Osteoblast (primary cell): ENCODE measurements at regions not wholly inside any gene's neighbourhood (a gene's known extent, or its start where the extent isn't known, plus 50 kb on each side); places are given as distances from the start of the nearest gene placed in this dataset.
A peak's percentile ranks its signal among the peaks of the same experiment; 100 is the strongest.

Experiments
- DNase-seq: peaks from one replicate; pipeline ENCODE4 v3.0.0; 2011; ENCODE audit warnings: low spot score, mixed read lengths; ENCODE audit not compliant: insufficient read length; ENCODE audit errors: missing footprints
- H2AFZ ChIP-seq: 2 replicates; pipeline ENCODE4 v1.6.0; 2011; ENCODE audit warnings: mild to moderate bottlenecking, low read length
- H3K27ac ChIP-seq: 2 replicates; pipeline ENCODE4 v1.5.1; 2011; ENCODE audit warnings: mild to moderate bottlenecking, low read depth, low read length, moderate library complexity
- H3K27me3 ChIP-seq: 2 replicates; pipeline ENCODE4 v1.6.0; 2012; ENCODE audit warnings: mild to moderate bottlenecking, control low read depth, inconsistent platforms, low read length, moderate library complexity; ENCODE audit not compliant: insufficient read depth
- H3K36me3 ChIP-seq: 2 replicates; pipeline ENCODE4 v1.5.1; 2011; ENCODE audit warnings: mild to moderate bottlenecking, low read length, control low read depth, moderate library complexity; ENCODE audit not compliant: insufficient read depth
- H3K4me1 ChIP-seq: 2 replicates; pipeline ENCODE4 v1.5.1; 2011; ENCODE audit warnings: mild to moderate bottlenecking, low read length, control low read depth, moderate library complexity; ENCODE audit not compliant: insufficient read depth
- H3K4me2 ChIP-seq: 2 replicates; pipeline ENCODE4 v1.6.0; 2011; ENCODE audit warnings: mild to moderate bottlenecking, low read length; ENCODE audit not compliant: insufficient read depth
- H3K4me3 ChIP-seq: fragments of 200-600 bp; sonication (generic); 3 replicates; pipeline ENCODE4 v1.5.1; 2012; ENCODE audit warnings: mild to moderate bottlenecking, low read length, inconsistent platforms; ENCODE audit not compliant: insufficient read depth
- H3K79me2 ChIP-seq: 2 replicates; pipeline ENCODE4 v1.6.0; 2012; ENCODE audit warnings: mild to moderate bottlenecking, low read length, control low read depth, inconsistent platforms; ENCODE audit not compliant: insufficient read depth
- H3K9me3 ChIP-seq: 2 replicates; pipeline ENCODE4 v1.5.1; 2011; ENCODE audit warnings: low read depth, low read length, control low read depth
- H4K20me1 ChIP-seq: 2 replicates; pipeline ENCODE4 v1.6.0; 2012; ENCODE audit warnings: mild to moderate bottlenecking, low read length, control low read depth; ENCODE audit not compliant: insufficient read depth
- CTCF ChIP-seq: IDR thresholded peaks from 2 replicates; pipeline ENCODE4 v1.5.1; 2011; ENCODE audit warnings: mild to moderate bottlenecking, low read depth, low read length, moderate library complexity; ENCODE audit errors: extremely low read depth

- H4K20me1 ChIP-seq = no peaks in the 10 kb centered on the region
- H3K4me2 ChIP-seq = no peak overlapping the region
- peak; percentile 65 for DNase-seq
- no peak overlapping the region for H3K27ac ChIP-seq
- H3K27me3 ChIP-seq = no peaks in the 10 kb centered on the region
- H3K4me1 ChIP-seq = no peaks in the 10 kb centered on the region
- H2AFZ ChIP-seq = no peak overlapping the region
- H3K9me3 ChIP-seq = no peaks in the 10 kb centered on the region
- no peaks in the 10 kb centered on the region for H3K36me3 ChIP-seq
- H3K79me2 ChIP-seq = no peaks in the 10 kb centered on the region
- no peak overlapping the region for H3K4me3 ChIP-seq
- no peak for TF ChIP-seq CTCF
Measured at GRCh38 chr6:6897140-6897539, 210.6 kb upstream of the RREB1 start.

DNA sequence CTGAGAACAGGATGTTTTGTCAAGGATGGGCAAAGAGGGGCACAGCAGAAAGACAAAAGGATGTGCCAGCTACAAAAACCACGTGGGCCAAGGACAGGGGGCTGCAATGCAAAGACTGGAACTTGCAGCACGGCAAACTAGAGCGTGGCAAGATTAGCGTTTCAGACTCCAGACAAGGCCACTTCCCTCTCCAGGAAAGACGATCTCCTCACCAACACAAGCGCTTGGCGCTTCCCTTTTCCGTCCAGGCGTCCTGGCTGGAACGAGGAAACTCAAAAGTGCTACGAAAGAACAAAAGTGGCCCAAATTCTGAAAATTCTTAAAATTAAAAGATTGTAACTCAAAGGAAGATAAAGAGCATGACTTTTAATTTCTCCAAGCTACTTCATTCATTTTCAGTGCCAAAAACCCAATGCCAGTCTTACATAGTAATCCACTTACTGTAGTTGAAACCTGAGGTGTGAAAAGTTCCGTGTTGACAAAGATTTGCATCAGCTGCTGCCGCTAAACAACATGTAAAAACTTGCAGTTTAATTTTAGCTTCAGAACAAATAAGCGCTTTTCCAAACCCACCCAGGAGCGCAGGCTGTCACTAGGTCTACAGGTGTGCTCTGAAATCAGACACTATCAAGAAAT, 207.1 kb upstream of the RREB1 start:
- Histone ChIP-seq H3K4me1 (no peaks in the 10 kb centered on the region), H3K4me3 (no peak overlapping the region), H3K27ac (no peak overlapping the region), H4K20me1 (no peaks in the 10 kb centered on the region), H3K9me3 (no peaks in the 10 kb centered on the region), H3K27me3 (no peaks in the 10 kb centered on the region), H3K36me3 (no peaks in the 10 kb centered on the region), H2AFZ (no peak overlapping the region), H3K79me2 (no peaks in the 10 kb centered on the region), H3K4me2 (no peak overlapping the region)
- DNase-seq = no peak
- no peak for TF ChIP-seq CTCF

GRCh38 chr6:6901205-6901719, 206.5 kb upstream of the RREB1 start:
- H3K9me3 ChIP-seq = no peaks in the 10 kb centered on the region
- TF ChIP-seq CTCF = no peak
- no peak overlapping the region for H3K27ac ChIP-seq
- no peaks in the 10 kb centered on the region for H3K4me1 ChIP-seq
- H4K20me1 ChIP-seq = no peaks in the 10 kb centered on the region
- H3K27me3 ChIP-seq = no peaks in the 10 kb centered on the region
- no peak overlapping the region for H3K4me2 ChIP-seq
- no peaks in the 10 kb centered on the region for H3K36me3 ChIP-seq
- H2AFZ ChIP-seq = no peak overlapping the region
- H3K79me2 ChIP-seq = no peaks in the 10 kb centered on the region
- H3K4me3 ChIP-seq = no peak overlapping the region
- DNase-seq = no peak

- Histone ChIP-seq H2AFZ (no peak overlapping the region), H3K27me3 (no peaks in the 10 kb centered on the region), H4K20me1 (no peaks in the 10 kb centered on the region), H3K27ac (no peak overlapping the region), H3K79me2 (no peaks in the 10 kb centered on the region), H3K4me1 (no peaks in the 10 kb centered on the region), H3K4me3 (no peak overlapping the region), H3K4me2 (no peak overlapping the region), H3K36me3 (no peaks in the 10 kb centered on the region), H3K9me3 (no peaks in the 10 kb centered on the region)
- no peak for TF ChIP-seq CTCF
- no peak for DNase-seq
Measured at GRCh38 chr6:6901945-6902344, 205.8 kb upstream of the RREB1 start.
